ENCODE measurements at regions not wholly inside any gene's neighbourhood (a gene's known extent, or its start where the extent isn't known, plus 50 kb on each side); places are given as distances from the start of the nearest gene placed in this dataset.

DNA sequence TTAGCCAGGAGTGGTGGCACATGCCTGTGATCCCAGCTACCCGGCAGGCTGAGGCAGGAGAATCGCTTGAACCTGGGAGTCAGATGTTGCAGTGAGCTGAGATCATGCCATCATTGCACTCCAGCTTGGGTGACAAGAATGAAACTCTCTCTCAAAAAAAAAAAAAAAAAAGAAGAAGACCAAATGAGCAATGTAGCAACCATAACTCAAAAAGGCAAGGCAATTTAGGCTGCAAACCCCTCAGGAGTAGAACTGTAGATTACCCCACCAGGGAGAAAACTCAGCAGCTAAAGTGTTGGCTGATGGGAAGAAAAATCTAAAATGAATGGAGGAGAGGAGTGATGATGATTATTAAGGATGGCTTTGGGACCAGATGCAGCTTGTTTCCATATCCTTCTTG lies 256.7 kb upstream of the UBASH3B start:
- H3K4me3 Mint-ChIP-seq, result no peak overlapping the region
- H3K4me1 Mint-ChIP-seq (ENCODE audit: low read depth), result peaks cover 7% of the 10 kb centered on the region
- no peaks in the 10 kb centered on the region for H3K9me3 Mint-ChIP-seq
- DNase-seq (ENCODE audit: low spot score), result no peak
- intact Hi-C loops (cut with micrococcal nuclease), result no loop called here
- no peaks in the 10 kb centered on the region for H3K27me3 Mint-ChIP-seq (ENCODE audit: insufficient read depth)
- H3K27ac Mint-ChIP-seq, result no peak overlapping the region
- no peaks in the 10 kb centered on the region for H3K36me3 Mint-ChIP-seq (ENCODE audit: low read depth)

DNA sequence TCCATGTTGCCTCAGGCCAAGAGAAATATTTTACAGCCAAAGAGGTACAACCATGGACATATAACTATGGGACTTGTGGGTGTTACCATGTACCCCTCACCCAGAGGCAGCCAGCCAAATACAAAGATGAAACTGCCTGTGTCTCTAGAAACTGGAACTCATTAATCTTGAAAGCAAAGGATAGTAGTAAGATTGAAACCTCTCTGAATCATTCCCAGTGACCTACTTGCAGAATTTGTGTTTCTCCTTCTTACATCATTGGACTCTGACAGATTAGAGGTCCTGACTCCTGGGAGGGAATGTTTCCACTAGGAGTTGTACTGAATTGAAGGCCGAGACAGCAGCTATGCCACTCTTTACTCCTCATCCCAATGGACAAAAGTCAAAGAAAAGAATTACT lies 257.4 kb upstream of the UBASH3B start:
- no peaks in the 10 kb centered on the region for H3K9me3 Mint-ChIP-seq
- H3K27ac Mint-ChIP-seq, result no peak overlapping the region
- intact Hi-C loops (cut with micrococcal nuclease), result no loop called here
- no peak overlapping the region for H3K4me3 Mint-ChIP-seq
- H3K27me3 Mint-ChIP-seq (ENCODE audit: insufficient read depth), result no peaks in the 10 kb centered on the region
- DNase-seq (ENCODE audit: low spot score), result no peak
- no peaks in the 10 kb centered on the region for H3K36me3 Mint-ChIP-seq (ENCODE audit: low read depth)
- H3K4me1 Mint-ChIP-seq (ENCODE audit: low read depth), result peaks cover 7% of the 10 kb centered on the region

DNA sequence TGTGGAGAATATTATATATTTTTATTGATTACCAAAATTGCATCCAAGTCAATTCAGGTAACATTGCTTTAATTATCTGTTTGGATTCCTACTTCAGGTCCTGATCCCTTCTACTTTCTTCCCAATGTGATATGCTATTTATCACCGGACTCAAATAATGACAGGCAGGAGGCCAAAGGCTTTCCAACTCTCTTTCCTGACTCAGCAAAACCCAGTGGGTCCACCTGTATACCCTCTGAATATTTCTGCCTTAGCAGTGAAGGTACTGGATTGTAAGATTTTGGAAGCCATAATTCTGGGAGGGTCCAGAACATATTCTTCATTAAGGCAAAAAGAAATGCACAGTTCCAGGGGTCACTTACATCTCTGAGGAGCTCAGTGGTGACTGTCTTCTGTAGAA lies 260.2 kb upstream of the UBASH3B start:
- Mint-ChIP-seq H3K9me3 (no peaks in the 10 kb centered on the region), H3K4me1 (ENCODE audit: low read depth) (peaks cover 7% of the 10 kb centered on the region), H3K36me3 (ENCODE audit: low read depth) (no peaks in the 10 kb centered on the region), H3K4me3 (no peak overlapping the region), H3K27ac (no peak overlapping the region), H3K27me3 (ENCODE audit: insufficient read depth) (no peaks in the 10 kb centered on the region)
- DNase-seq (ENCODE audit: low spot score), result no peak
- intact Hi-C loops (cut with micrococcal nuclease), result no loop called here

DNA sequence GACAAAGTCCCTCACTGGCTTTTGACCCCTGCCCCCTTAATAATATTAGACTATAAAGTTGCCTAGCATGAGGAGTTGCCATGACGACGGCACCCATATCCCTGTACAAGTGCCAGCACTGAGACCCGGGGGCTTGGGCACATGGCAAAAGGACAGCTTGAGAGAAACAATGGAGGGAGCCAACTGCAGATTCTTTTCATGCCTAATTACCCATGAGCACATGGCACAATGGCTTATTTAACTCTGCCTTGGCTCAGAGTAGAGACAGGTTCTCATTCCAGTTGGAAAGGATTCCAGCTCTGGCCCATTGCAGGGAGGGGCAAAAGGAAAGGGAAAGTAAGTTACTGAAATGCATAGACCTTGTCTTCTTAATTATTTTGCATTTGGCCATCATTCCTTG lies 261.2 kb upstream of the UBASH3B start:
- Mint-ChIP-seq H3K4me3 (no peak overlapping the region), H3K36me3 (ENCODE audit: low read depth) (no peaks in the 10 kb centered on the region), H3K4me1 (ENCODE audit: low read depth) (peaks cover 7% of the 10 kb centered on the region), H3K27ac (no peak overlapping the region), H3K27me3 (ENCODE audit: insufficient read depth) (no peaks in the 10 kb centered on the region), H3K9me3 (no peaks in the 10 kb centered on the region)
- no peak for DNase-seq (ENCODE audit: low spot score)
- intact Hi-C loops (cut with micrococcal nuclease), result no loop called here

DNA sequence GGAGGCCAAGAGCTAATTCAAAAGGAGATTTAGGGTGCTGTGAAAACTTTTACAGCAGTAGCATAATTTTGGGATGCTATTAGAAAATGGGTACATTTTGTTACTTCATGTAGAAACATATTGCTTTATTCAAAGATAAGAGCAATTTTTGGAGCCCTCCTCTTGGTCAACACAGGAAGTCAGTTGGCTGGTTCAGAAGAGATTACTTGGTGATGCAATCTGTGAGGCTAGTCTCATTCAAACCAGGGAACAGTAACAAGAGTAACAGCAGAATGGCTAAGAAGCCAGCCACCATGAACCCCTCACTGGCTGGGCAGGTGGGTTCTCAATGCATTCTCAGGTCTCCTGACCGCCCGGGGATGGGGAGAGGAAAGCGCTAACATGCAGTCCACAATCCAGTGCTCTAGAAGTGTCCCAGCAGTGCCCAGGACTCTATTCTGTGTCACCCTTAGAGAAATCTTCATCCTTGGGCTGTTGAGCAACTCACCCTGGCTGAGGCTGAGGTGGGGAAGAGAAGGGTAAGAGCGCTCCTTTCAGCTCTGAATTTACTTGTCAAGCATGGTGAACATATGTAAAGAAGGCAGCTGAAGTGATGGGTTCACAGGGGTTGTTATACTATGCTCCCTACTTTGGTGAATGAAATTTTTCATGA lies 262.2 kb upstream of the UBASH3B start:
- Mint-ChIP-seq H3K27me3 (ENCODE audit: insufficient read depth) (no peaks in the 10 kb centered on the region), H3K4me1 (ENCODE audit: low read depth) (peaks cover 5% of the 10 kb centered on the region), H3K4me3 (no peak overlapping the region), H3K36me3 (ENCODE audit: low read depth) (no peaks in the 10 kb centered on the region), H3K27ac (no peak overlapping the region), H3K9me3 (no peaks in the 10 kb centered on the region)
- intact Hi-C loops (cut with micrococcal nuclease), result no loop called here
- no peak for DNase-seq (ENCODE audit: low spot score)

DNA sequence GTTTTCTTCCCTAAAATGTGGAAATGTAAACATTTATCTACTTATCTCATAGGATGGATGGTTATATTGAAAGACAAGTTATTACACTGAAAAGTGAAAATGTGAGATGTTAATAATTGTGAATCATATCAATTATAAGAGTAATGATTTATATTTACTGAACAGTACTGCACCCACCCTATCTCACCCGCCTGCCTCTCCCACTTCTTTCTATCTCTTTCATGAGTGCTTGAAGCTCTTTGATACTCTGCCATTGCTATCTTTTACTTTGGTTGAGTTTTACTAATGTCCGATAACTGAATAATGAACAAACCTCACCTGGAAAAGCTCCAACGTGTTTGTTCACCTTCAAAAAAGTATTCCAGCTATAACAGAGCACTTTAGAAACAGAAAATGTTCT lies 263.0 kb upstream of the UBASH3B start:
- no peak for DNase-seq (ENCODE audit: low spot score)
- Mint-ChIP-seq H3K4me1 (ENCODE audit: low read depth) (no peaks in the 10 kb centered on the region), H3K36me3 (ENCODE audit: low read depth) (no peaks in the 10 kb centered on the region), H3K9me3 (no peaks in the 10 kb centered on the region), H3K4me3 (no peak overlapping the region), H3K27ac (no peak overlapping the region), H3K27me3 (ENCODE audit: insufficient read depth) (no peaks in the 10 kb centered on the region)
- intact Hi-C loops (cut with micrococcal nuclease), result no loop called here

DNA sequence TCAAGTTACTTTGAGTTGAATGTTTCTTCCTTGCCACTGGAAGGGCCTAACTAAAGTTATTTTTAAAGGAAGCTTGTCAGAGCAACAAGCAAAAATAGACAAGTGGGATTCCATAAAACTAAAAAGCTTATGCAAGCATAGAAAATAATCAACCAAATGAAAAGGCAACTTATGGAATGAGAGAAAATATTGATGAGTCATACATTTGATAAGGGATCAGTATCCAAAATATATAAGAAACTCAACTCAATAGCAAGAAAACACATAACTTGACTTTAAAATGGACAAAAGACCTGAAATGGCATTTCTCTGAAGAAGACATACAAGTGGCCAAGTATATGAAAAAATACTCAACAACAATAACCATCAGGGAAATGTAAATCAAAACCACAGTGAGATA lies 264.5 kb upstream of the UBASH3B start:
- Mint-ChIP-seq H3K27me3 (ENCODE audit: insufficient read depth) (no peaks in the 10 kb centered on the region), H3K36me3 (ENCODE audit: low read depth) (no peaks in the 10 kb centered on the region), H3K4me1 (ENCODE audit: low read depth) (no peaks in the 10 kb centered on the region), H3K9me3 (no peaks in the 10 kb centered on the region), H3K27ac (no peak overlapping the region), H3K4me3 (no peak overlapping the region)
- intact Hi-C loops (cut with micrococcal nuclease), result no loop called here
- DNase-seq (ENCODE audit: low spot score), result no peak

DNA sequence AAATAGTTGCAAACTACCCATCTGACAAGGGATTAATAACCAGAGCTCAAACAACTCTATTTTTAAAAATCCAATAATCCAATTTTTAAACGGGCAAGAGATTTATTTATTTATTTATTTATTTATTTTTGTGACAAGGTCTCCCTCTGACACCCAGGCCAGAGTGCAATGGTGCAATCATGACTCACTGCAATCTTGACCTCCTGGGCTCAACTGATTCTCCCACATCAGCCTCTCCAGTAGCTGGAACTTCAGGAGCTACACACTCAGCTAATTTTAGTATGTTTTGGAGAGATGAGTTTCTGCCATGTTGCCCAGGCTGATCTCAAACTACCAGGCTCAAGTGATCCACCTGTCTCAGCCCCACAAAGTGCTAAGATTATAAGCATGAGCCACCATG lies 267.2 kb upstream of the BLID start:
- Mint-ChIP-seq H3K27ac (no peak overlapping the region), H3K4me1 (ENCODE audit: low read depth) (no peaks in the 10 kb centered on the region), H3K36me3 (ENCODE audit: low read depth) (no peaks in the 10 kb centered on the region), H3K27me3 (ENCODE audit: insufficient read depth) (no peaks in the 10 kb centered on the region), H3K9me3 (peaks cover 3% of the 10 kb centered on the region), H3K4me3 (no peak overlapping the region)
- DNase-seq (ENCODE audit: low spot score), result no peak
- intact Hi-C loops (cut with micrococcal nuclease), result no loop called here

DNA sequence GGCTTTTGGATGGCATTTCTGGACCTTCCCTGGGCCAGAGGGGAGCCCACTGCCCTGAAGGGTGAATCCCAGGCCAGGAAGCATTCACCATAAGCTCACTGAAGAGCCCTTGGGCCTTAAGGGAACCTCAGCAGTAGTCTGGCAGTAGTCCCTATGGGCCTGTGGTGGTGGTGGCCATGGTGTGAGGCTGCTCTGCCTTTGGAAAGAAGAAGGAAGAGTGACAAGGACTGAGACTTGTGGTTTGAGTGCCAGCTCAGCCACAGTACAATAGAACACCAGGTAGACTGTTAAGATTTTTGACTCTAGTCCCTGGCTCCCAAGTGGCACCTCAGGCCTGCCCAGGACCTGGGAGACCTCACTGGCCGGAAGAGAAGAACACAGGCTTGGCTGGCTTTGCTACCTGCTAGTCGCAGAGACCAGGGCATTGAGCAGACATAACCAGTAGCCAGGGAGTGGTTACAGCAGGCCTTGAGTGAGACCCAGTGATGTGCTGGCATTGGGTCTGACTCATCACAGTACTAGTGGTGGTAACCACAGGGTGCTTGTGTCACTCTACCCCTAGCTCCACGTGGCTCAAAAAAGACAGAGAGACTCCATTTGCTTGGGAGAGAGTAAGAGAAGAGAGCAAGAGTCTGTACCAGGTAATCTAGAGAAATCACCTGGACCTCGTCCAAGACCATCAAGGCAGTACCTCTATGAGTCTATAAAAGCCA lies 259.8 kb upstream of the BLID start:
- intact Hi-C loops (cut with micrococcal nuclease), result no loop called here
- Mint-ChIP-seq H3K9me3 (peaks cover 3% of the 10 kb centered on the region), H3K4me3 (no peak overlapping the region), H3K36me3 (ENCODE audit: low read depth) (no peaks in the 10 kb centered on the region), H3K4me1 (ENCODE audit: low read depth) (no peaks in the 10 kb centered on the region), H3K27ac (no peak overlapping the region), H3K27me3 (ENCODE audit: insufficient read depth) (no peaks in the 10 kb centered on the region)
- no peak for DNase-seq (ENCODE audit: low spot score)

DNA sequence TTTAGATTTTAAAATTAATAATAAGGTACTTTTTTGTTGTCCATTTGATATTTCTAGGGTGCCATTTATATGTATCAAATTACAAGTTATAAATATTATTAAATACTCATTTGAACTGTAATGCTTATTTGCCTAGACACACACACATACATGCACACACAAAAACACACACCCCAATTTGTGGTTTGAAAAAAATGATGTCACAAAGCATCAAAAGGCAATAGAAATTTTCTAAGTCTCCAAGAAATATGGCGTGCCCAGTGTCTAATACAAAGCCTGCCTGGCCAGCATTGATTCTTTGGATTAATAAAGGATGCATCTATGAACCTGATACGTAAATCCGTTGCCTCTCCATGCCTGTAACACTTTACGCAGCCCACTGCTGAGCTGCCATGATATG lies 252.8 kb upstream of the BLID start:
- no peak overlapping the region for H3K4me3 Mint-ChIP-seq
- no peak overlapping the region for H3K27ac Mint-ChIP-seq
- H3K27me3 Mint-ChIP-seq (ENCODE audit: insufficient read depth), result peaks cover 2% of the 10 kb centered on the region

DNA sequence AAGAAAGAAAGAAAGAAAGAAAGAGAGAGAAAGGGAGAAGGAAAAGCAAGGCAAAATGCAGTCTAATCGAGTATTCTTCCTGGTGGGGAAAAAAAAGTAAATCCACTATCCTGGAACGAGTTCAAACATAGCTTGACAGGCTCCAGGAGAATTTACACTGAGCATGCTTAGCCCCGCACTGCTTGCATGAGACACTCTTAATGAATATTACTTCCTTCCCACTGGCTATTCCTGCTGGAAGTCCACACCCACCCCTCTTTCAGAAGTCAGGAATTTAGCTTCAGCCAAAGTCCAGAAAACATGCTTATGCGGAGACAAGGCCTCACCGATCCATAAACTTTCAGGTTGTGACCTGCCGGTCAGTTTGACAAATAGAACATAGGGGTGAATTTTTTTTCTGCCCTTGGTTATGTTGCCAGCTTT lies 251.8 kb upstream of the BLID start:
- H3K27me3 Mint-ChIP-seq (ENCODE audit: insufficient read depth), result peaks cover 2% of the 10 kb centered on the region
- no peaks in the 10 kb centered on the region for H3K36me3 Mint-ChIP-seq (ENCODE audit: low read depth)
- H3K4me3 Mint-ChIP-seq, result no peak overlapping the region
- H3K9me3 Mint-ChIP-seq, result no peaks in the 10 kb centered on the region
- no peak overlapping the region for H3K27ac Mint-ChIP-seq
- intact Hi-C loops (cut with micrococcal nuclease), result no loop called here
- H3K4me1 Mint-ChIP-seq (ENCODE audit: low read depth), result no peaks in the 10 kb centered on the region
- DNase-seq (ENCODE audit: low spot score), result no peak

More for the DNA sequence above, 252.8 kb upstream of the BLID start:
- intact Hi-C loops (cut with micrococcal nuclease), result no loop called here
- no peaks in the 10 kb centered on the region for H3K9me3 Mint-ChIP-seq
- no peak for DNase-seq (ENCODE audit: low spot score)
- no peaks in the 10 kb centered on the region for H3K36me3 Mint-ChIP-seq (ENCODE audit: low read depth)
- H3K4me1 Mint-ChIP-seq (ENCODE audit: low read depth), result no peaks in the 10 kb centered on the region

DNA sequence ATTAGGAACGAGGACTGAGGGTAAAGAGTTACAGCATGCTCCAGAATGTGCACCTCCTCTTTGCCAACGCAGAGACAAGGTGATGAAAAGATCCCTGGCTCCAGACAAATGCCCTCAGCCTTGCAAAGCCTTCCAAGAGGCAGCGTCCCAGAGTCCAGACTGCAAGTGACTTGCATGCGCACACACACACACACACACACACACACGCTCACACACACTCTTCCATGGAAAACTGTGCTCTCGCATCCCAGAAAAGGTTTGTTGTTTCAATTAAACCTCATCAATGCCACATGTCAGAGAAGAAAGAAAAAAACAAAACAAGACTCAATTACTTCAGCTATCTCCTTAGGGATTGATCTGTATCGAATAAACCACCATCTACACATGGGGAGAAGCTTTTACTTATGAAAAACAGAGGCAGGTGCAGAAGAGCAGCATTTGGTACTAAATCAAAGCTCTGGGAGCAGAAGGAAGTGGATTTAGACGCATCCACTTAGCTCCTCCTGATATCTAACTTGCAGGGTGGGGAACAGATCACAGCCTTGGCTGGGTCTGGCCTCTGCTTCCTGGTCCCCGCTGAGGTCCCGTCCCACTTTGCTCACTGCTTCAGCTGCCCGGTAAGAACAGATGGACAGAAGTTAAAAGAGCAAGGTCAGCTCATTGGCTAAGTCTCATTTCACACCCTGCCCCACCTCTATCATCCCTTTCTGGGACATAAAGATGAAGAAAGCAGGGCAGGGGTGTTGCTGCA lies 249.8 kb upstream of the BLID start:
- intact Hi-C loops (cut with micrococcal nuclease), result no loop called here
- no peaks in the 10 kb centered on the region for H3K4me1 Mint-ChIP-seq (ENCODE audit: low read depth)
- DNase-seq (ENCODE audit: low spot score), result no peak
- no peaks in the 10 kb centered on the region for H3K36me3 Mint-ChIP-seq (ENCODE audit: low read depth)
- peaks cover 2% of the 10 kb centered on the region for H3K27me3 Mint-ChIP-seq (ENCODE audit: insufficient read depth)
- no peaks in the 10 kb centered on the region for H3K9me3 Mint-ChIP-seq
- no peak overlapping the region for H3K27ac Mint-ChIP-seq
- H3K4me3 Mint-ChIP-seq, result no peak overlapping the region

DNA sequence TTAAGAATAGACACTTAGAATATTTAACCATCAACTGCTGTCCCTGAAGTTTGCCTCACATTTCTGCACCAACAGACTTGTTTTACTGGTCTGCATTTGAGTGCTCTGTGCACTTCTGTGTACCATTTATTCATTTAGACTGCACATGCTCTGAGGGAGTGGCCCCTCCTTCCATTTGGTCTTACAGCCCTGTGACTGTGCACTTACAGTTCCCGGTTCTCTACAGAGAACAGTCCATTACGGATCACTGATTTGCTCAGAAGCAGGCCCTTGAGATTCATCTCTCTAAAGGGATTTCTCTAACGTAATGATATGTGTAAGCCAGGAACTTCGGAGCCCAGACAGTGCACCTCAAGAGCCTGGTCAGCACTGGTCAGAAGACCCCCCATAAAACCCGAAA lies 247.3 kb upstream of the BLID start:
- H3K4me3 Mint-ChIP-seq, result no peak overlapping the region
- no peak overlapping the region for H3K27ac Mint-ChIP-seq
- H3K9me3 Mint-ChIP-seq, result no peaks in the 10 kb centered on the region
- intact Hi-C loops (cut with micrococcal nuclease), result no loop called here
- DNase-seq (ENCODE audit: low spot score), result no peak
- no peaks in the 10 kb centered on the region for H3K4me1 Mint-ChIP-seq (ENCODE audit: low read depth)
- no peaks in the 10 kb centered on the region for H3K36me3 Mint-ChIP-seq (ENCODE audit: low read depth)
- peaks cover 2% of the 10 kb centered on the region for H3K27me3 Mint-ChIP-seq (ENCODE audit: insufficient read depth)

Data from activated T-helper 1 cell treated with anti-CD3 and anti-CD28 coated beads, Interleukin-12 subunit alpha, Interleukin-12 subunit beta, Interleukin-2, Interleukin-4 antibody, amounts not matched to agents 30 ng/mL and 10 ng/mL and 1 ng/mL, durations not matched to agents 14 hours and 24 hours and 36 hours (primary cell).